K562 (cell line): ENCODE measurements at regions not wholly inside any gene's neighbourhood (a gene's known extent, or its start where the extent isn't known, plus 50 kb on each side); places are given as distances from the start of the nearest gene placed in this dataset.

ENCODE experiments used
- ATAC-seq: fragments of 200-7000 bp; cut with Tn5 transposase; 3 replicates; pipeline ENCODE4 v1.9.1; 2020; ENCODE audit warnings: moderate library complexity
- BruUV-seq: library from RNA; stranded (reverse); fragments of 400-500 nt; replicated peaks from 2 replicates; lab custom pipeline; 2021; lab: Mats Ljungman, UMichigan
- CTCF ChIA-PET: fragments of 300-600 bp; formaldehyde crosslinking; extraction: SDS; loops from one replicate; lab custom pipeline; 2021; ENCODE audit warnings: low intra/inter-chr PET ratio; lab: Yijun Ruan, JAX
- POLR2A ChIA-PET: fragments of 300-600, 350-650 bp; sonication (Branson Sonifier 250); formaldehyde crosslinking; extraction: SDS; loops from one replicate; lab custom pipeline; 2021; ENCODE audit warnings: antibody characterized with exemption, inconsistent platforms; lab: Yijun Ruan, JAX
- DNase-seq, 4 experiments: peaks; one replicate each; pipeline versions ENCODE4 v3.0.0 to v3.0.0-alpha.2; 2011 to 2018; ENCODE audit warnings: low spot score in 3 of 4, mixed read lengths in 3 of 4; ENCODE audit errors: extremely low read depth in 1 of 4
- FAIRE-seq: peaks from 2 replicates; lab custom pipeline; 2011; peaks lifted over from hg19 to GRCh38; lab: Jason Lieb, UNC
- H2AFZ ChIP-seq: 2 replicates; pipeline ENCODE4 v1.6.0; 2011; ENCODE audit warnings: low read depth, low read length, control low read depth, inconsistent platforms
- H3K27ac ChIP-seq: fragments of 200-600 bp; 3 replicates; pipeline ENCODE4 v1.8.0; 2011; ENCODE audit warnings: low read depth, mild to moderate bottlenecking, control low read depth, inconsistent platforms, low read length, moderate library complexity, mixed read lengths; ENCODE audit errors: extremely low read depth
- H3K27me3 ChIP-seq, 2 experiments: fragments of 300-600 bp in 1 of 2; 2 replicates in 1 of 2; 3 replicates in 1 of 2; pipeline versions ENCODE4 v1.6.0 to v1.8.0; 2011; ENCODE audit warnings: inconsistent platforms in 2 of 2, low read length in 2 of 2, mild to moderate bottlenecking in 1 of 2, mixed read lengths in 1 of 2, moderate library complexity in 1 of 2; ENCODE audit not compliant: control insufficient read depth in 2 of 2, insufficient read depth in 2 of 2
- H3K36me3 ChIP-seq: fragments of 300-600 bp; 3 replicates; pipeline ENCODE4 v1.8.0; 2011; ENCODE audit warnings: mild to moderate bottlenecking, low read length, inconsistent platforms; ENCODE audit not compliant: control insufficient read depth, insufficient read depth
- H3K4me1 ChIP-seq, 2 experiments: fragments of 200-600 bp in 1 of 2; replicated peaks in 1 of 2; 2 replicates in 1 of 2; 3 replicates in 1 of 2; pipeline versions ENCODE4 v1.5.1 to v1.8.0; 2011; ENCODE audit warnings: inconsistent platforms in 2 of 2, low read length in 2 of 2, mild to moderate bottlenecking in 1 of 2, mixed read lengths in 1 of 2, moderate library complexity in 1 of 2; ENCODE audit not compliant: control insufficient read depth in 2 of 2, insufficient read depth in 2 of 2
- H3K4me2 ChIP-seq: 2 replicates; pipeline ENCODE4 v1.6.1; 2011; ENCODE audit warnings: low read length, control low read depth, inconsistent platforms, mixed read lengths; ENCODE audit not compliant: insufficient read depth
- H3K4me3 ChIP-seq: fragments of 200-600 bp; sonication (generic), shearing (Covaris generic); 2 replicates; pipeline ENCODE4 v1.5.1; 2016; ENCODE audit warnings: control low read depth, inconsistent platforms
- H3K79me2 ChIP-seq: fragments of 200-600 bp; 3 replicates; pipeline ENCODE4 v1.8.0; 2011; ENCODE audit warnings: low read length, inconsistent platforms; ENCODE audit not compliant: control insufficient read depth, insufficient read depth
- H3K9ac ChIP-seq, 2 experiments: 2 replicates each; pipeline versions ENCODE4 v1.6.0 to v1.6.1; 2011; ENCODE audit warnings: low read depth in 2 of 2, low read length in 2 of 2, control low read depth in 1 of 2, inconsistent platforms in 1 of 2, mild to moderate bottlenecking in 1 of 2, mixed read lengths in 1 of 2; ENCODE audit not compliant: insufficient read depth in 1 of 2
- H3K9me1 ChIP-seq: one replicate; pipeline ENCODE4 v1.6.0; 2011; ENCODE audit warnings: inconsistent platforms, mild to moderate bottlenecking, low read length, moderate library complexity; ENCODE audit not compliant: control insufficient read depth, insufficient read depth
- H3K9me3 ChIP-seq: replicated peaks from 2 replicates; pipeline ENCODE4 v1.5.1; 2011; ENCODE audit warnings: low read depth, low read length, inconsistent platforms; ENCODE audit not compliant: control insufficient read depth, insufficient read depth
- H4K20me1 ChIP-seq: replicated peaks from 2 replicates; pipeline ENCODE4 v1.6.1; 2011; ENCODE audit warnings: low read length, inconsistent platforms, mixed read lengths; ENCODE audit not compliant: control insufficient read depth, insufficient read depth
- ARHGAP35 ChIP-seq: fragments of 450-650 bp; IDR thresholded peaks from 2 replicates; pipeline ENCODE4 v1.6.1; 2018; ENCODE audit not compliant: partially characterized antibody
- CC2D1A ChIP-seq: fragments of 450-650 bp; IDR thresholded peaks from 2 replicates; pipeline ENCODE4 v1.6.1; 2017; ENCODE audit warnings: mild to moderate bottlenecking
- ETV6 ChIP-seq, 3 experiments: fragments of 150-350 bp in 1 of 3; sonication (generic) in 1 of 3; formaldehyde crosslinking in 1 of 3; IDR thresholded peaks; 2 replicates each; pipeline versions ENCODE4 v1.6.1 to v1.8.0; 2014 to 2022; ENCODE audit warnings: borderline replicate concordance in 2 of 3, low read depth in 2 of 3, antibody characterized with exemption in 1 of 3, low read length in 1 of 3, mild to moderate bottlenecking in 1 of 3, missing genetic modification reagents in 1 of 3
- KHSRP ChIP-seq: fragments of 450-650 bp; IDR thresholded peaks from 2 replicates; pipeline ENCODE4 v1.6.1; 2017
- KLF13 ChIP-seq: fragments of 450-650 bp; IDR thresholded peaks from 2 replicates; pipeline ENCODE4 v1.6.1; 2016; ENCODE audit warnings: missing genetic modification characterization, low read depth, mild to moderate bottlenecking, missing compliant biosample characterization, moderate library complexity, borderline replicate concordance
- LEF1 ChIP-seq: fragments of 450-650 bp; IDR thresholded peaks from 2 replicates; pipeline ENCODE4 v1.6.1; 2016; ENCODE audit warnings: mild to moderate bottlenecking
- NFYB ChIP-seq: IDR thresholded peaks from 2 replicates; pipeline ENCODE4 v1.6.1; 2011; ENCODE audit warnings: mild to moderate bottlenecking, moderate library complexity; ENCODE audit not compliant: insufficient read length; ENCODE audit errors: extremely low read depth
- POLR2A ChIP-seq: fragments of 450-650 bp; conservative IDR thresholded peaks from 2 replicates; pipeline ENCODE4 v1.6.1; 2016
- RBBP5 ChIP-seq: fragments of 200-600 bp; sonication (generic); IDR thresholded peaks from 2 replicates; pipeline ENCODE4 v1.6.1; 2012; ENCODE audit warnings: borderline replicate concordance, mild to moderate bottlenecking, low read length, control low read depth, inconsistent platforms; ENCODE audit not compliant: insufficient read depth, poor library complexity, severe bottlenecking
- RCOR1 ChIP-seq, 2 experiments: IDR thresholded peaks; 2 replicates each; pipeline ENCODE4 v1.6.1; 2012; ENCODE audit warnings: low read depth in 2 of 2, low read length in 2 of 2, borderline replicate concordance in 1 of 2, improper control_type of control experiment in 1 of 2
- ZBED1 ChIP-seq: IDR thresholded peaks from 2 replicates; pipeline ENCODE4 v1.6.1; 2014
- ZNF12 ChIP-seq: sonication (generic); formaldehyde crosslinking; IDR thresholded peaks from 2 replicates; pipeline ENCODE4 v1.4.0; 2020; ENCODE audit warnings: mild to moderate bottlenecking, missing genetic modification reagents
- ZNF23 ChIP-seq: fragments of 250-450 bp; sonication (Bioruptor Pico); IDR thresholded peaks from 2 replicates; pipeline ENCODE4 v1.4.0; 2020; ENCODE audit warnings: mild to moderate bottlenecking
- ZNF780A ChIP-seq: fragments of 250-450 bp; sonication (Bioruptor Pico); IDR thresholded peaks from 2 replicates; pipeline ENCODE4 v1.5.0; 2021; ENCODE audit warnings: mild to moderate bottlenecking
- WGBS: fragments of 100-300 bp; shearing (Covaris generic); methylation state at CpG from one replicate; pipeline ENCODE4 v1.1.6; 2016; ENCODE audit warnings: low coverage, mixed read lengths; ENCODE audit not compliant: insufficient coverage; ENCODE audit errors: missing lambda C conversion rate; 5-methylcytosine and 5-hydroxymethylcytosine counted together
- in situ Hi-C: fragments of 300-500 bp; cut with MboI; formaldehyde crosslinking; loops from 4 replicates; pipeline ENCODE4 v1.15.0; 2018; ENCODE audit warnings: inconsistent platforms, mixed read lengths
- intact Hi-C: fragments of 100-400 bp; cut with micrococcal nuclease; formaldehyde crosslinking; loops from 2 replicates; pipeline ENCODE4 v1.14.2; 2022
- TF ChIP-seq, protein P1 (sequence below), 2 experiments: fragments of 250-450 bp in 1 of 2; fragments of 450-650 bp in 1 of 2; sonication (Bioruptor Pico) in 1 of 2; IDR thresholded peaks; 2 replicates each; pipeline versions ENCODE4 v1.6.1 to v1.8.0; 2016 to 2021; ENCODE audit warnings: mild to moderate bottlenecking in 2 of 2, moderate library complexity in 2 of 2, missing compliant biosample characterization in 1 of 2, missing genetic modification characterization in 1 of 2
- TF ChIP-seq, protein P2 (sequence below): fragments of 250-450 bp; sonication (Bioruptor Pico); IDR thresholded peaks from 2 replicates; pipeline ENCODE4 v1.9.0; 2021; ENCODE audit warnings: mild to moderate bottlenecking, inconsistent platforms
- TF ChIP-seq, protein P3 (sequence below): sonication (generic); formaldehyde crosslinking; IDR thresholded peaks from 2 replicates; pipeline ENCODE4 v1.8.0; 2022; ENCODE audit warnings: missing genetic modification reagents, mild to moderate bottlenecking, borderline replicate concordance
- TF ChIP-seq, protein P4 (sequence below): sonication (generic); formaldehyde crosslinking; IDR thresholded peaks from 2 replicates; pipeline ENCODE4 v1.8.1; 2022; ENCODE audit warnings: missing genetic modification reagents

DNA sequence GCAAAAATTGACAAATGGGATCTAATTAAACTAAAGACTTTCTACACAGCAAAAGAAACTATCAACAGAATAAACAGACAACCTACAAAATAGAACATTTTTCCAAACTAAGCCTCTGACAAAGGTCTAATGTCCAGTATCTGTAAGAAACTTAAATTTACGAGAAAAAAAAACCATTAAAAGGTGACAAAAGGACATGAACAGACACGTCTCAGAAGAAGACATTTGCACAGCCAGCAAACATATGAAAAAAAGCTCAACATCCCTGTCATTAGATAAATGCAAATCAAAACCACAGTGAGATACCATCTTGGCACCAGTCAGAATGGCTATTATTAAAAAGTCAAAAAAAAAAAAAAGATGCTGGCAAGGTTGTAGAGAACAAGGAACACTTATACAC lies 70.6 kb upstream of the GRIK2 start:
- no peak overlapping the region for H3K4me2 ChIP-seq
- intact Hi-C loops: no loop called here
- in situ Hi-C loops: no loop called here
- whole genome bisulfite sequencing: 0% methylated on average over 2 of the region's 2 CpGs
- POLR2A ChIA-PET: no interaction called here
- H3K9ac ChIP-seq: no peak overlapping the region
- no peak overlapping the region for H3K4me3 ChIP-seq
- DNase-seq (no peak), FAIRE-seq (no peak)
- H3K4me1 ChIP-seq: no peaks in the 10 kb centered on the region
- no peaks in the 10 kb centered on the region for H3K36me3 ChIP-seq
- H3K27ac ChIP-seq: no peak overlapping the region
- no peaks in the 10 kb centered on the region for H4K20me1 ChIP-seq
- no peaks in the 10 kb centered on the region for H3K27me3 ChIP-seq
- H3K79me2 ChIP-seq: no peaks in the 10 kb centered on the region
- no peaks in the 10 kb centered on the region for H3K9me3 ChIP-seq
- TF ChIP-seq, protein P1, sequence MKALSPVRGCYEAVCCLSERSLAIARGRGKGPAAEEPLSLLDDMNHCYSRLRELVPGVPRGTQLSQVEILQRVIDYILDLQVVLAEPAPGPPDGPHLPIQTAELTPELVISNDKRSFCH (CRISPR knock-in tag; IDR thresholded peaks at IDR 0.05): no peak
- TF ChIP-seq, protein P1 (tag; IDR thresholded peaks at IDR 0.05): no peak
- TF ChIP-seq, protein P2, sequence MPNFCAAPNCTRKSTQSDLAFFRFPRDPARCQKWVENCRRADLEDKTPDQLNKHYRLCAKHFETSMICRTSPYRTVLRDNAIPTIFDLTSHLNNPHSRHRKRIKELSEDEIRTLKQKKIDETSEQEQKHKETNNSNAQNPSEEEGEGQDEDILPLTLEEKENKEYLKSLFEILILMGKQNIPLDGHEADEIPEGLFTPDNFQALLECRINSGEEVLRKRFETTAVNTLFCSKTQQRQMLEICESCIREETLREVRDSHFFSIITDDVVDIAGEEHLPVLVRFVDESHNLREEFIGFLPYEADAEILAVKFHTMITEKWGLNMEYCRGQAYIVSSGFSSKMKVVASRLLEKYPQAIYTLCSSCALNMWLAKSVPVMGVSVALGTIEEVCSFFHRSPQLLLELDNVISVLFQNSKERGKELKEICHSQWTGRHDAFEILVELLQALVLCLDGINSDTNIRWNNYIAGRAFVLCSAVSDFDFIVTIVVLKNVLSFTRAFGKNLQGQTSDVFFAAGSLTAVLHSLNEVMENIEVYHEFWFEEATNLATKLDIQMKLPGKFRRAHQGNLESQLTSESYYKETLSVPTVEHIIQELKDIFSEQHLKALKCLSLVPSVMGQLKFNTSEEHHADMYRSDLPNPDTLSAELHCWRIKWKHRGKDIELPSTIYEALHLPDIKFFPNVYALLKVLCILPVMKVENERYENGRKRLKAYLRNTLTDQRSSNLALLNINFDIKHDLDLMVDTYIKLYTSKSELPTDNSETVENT (CRISPR knock-in tag): no peak
- TF ChIP-seq ETV6 (IDR thresholded peaks at IDR 0.05; ENCODE audit: borderline replicate concordance in 1 of 2, low read depth in 2 of 2, low read length in 1 of 2) (no peak), ETV6 (CRISPR knock-in tag; IDR thresholded peaks at IDR 0.05; ENCODE audit: borderline replicate concordance) (no peak), KLF13 (no peak), CC2D1A (no peak), NFYB (no peak), RCOR1 (IDR thresholded peaks at IDR 0.05; ENCODE audit: borderline replicate concordance in 1 of 2, low read depth in 2 of 2, low read length in 2 of 2) (no peak), ARHGAP35 (no peak), POLR2A (no peak), ZNF23 (no peak), LEF1 (no peak), KHSRP (no peak), ZNF12 (CRISPR knock-in tag) (no peak), RBBP5 (no peak), ZNF780A (CRISPR knock-in tag) (no peak), ZBED1 (no peak)
- TF ChIP-seq, protein P3, sequence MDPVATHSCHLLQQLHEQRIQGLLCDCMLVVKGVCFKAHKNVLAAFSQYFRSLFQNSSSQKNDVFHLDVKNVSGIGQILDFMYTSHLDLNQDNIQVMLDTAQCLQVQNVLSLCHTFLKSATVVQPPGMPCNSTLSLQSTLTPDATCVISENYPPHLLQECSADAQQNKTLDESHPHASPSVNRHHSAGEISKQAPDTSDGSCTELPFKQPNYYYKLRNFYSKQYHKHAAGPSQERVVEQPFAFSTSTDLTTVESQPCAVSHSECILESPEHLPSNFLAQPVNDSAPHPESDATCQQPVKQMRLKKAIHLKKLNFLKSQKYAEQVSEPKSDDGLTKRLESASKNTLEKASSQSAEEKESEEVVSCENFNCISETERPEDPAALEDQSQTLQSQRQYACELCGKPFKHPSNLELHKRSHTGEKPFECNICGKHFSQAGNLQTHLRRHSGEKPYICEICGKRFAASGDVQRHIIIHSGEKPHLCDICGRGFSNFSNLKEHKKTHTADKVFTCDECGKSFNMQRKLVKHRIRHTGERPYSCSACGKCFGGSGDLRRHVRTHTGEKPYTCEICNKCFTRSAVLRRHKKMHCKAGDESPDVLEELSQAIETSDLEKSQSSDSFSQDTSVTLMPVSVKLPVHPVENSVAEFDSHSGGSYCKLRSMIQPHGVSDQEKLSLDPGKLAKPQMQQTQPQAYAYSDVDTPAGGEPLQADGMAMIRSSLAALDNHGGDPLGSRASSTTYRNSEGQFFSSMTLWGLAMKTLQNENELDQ (CRISPR knock-in tag): no peak
- TF ChIP-seq, protein P4, sequence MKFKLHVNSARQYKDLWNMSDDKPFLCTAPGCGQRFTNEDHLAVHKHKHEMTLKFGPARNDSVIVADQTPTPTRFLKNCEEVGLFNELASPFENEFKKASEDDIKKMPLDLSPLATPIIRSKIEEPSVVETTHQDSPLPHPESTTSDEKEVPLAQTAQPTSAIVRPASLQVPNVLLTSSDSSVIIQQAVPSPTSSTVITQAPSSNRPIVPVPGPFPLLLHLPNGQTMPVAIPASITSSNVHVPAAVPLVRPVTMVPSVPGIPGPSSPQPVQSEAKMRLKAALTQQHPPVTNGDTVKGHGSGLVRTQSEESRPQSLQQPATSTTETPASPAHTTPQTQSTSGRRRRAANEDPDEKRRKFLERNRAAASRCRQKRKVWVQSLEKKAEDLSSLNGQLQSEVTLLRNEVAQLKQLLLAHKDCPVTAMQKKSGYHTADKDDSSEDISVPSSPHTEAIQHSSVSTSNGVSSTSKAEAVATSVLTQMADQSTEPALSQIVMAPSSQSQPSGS (CRISPR knock-in tag): no peak
- TF ChIP-seq, all 486 proteins: peak for 0
- CTCF ChIA-PET: no interaction called here
- no peak for ATAC-seq
- H3K9me1 ChIP-seq: no peaks in the 10 kb centered on the region
- BruUV-seq: no TSS peak
- H2AFZ ChIP-seq: no peak overlapping the region
